DND-41 (cell line): ENCODE measurements at regions not wholly inside any gene's neighbourhood (a gene's known extent, or its start where the extent isn't known, plus 50 kb on each side); places are given as distances from the start of the nearest gene placed in this dataset.

Experiments
- ATAC-seq: fragments of 200-7000 bp; cut with Tn5 transposase; 3 replicates; pipeline ENCODE4 v1.9.1; 2021; ENCODE audit warnings: low read depth; ENCODE audit not compliant: insufficient read depth
- DNase-seq: peaks from one replicate; pipeline ENCODE4 v3.0.0-alpha.2; 2020
- H2AFZ ChIP-seq: 2 replicates; pipeline ENCODE4 v1.6.0; 2012; ENCODE audit warnings: low read depth, low read length
- H3K27ac ChIP-seq: 2 replicates; pipeline ENCODE4 v1.5.1; 2012; ENCODE audit warnings: low read length, inconsistent platforms
- H3K27me3 ChIP-seq: fragments of 200-600 bp; sonication (generic); 2 replicates; pipeline ENCODE4 v1.6.0; 2012; ENCODE audit warnings: low read length, mild to moderate bottlenecking, inconsistent platforms; ENCODE audit not compliant: insufficient read depth, poor library complexity
- H3K36me3 ChIP-seq: 2 replicates; pipeline ENCODE4 v1.5.1; 2012; ENCODE audit warnings: low read length, inconsistent platforms; ENCODE audit not compliant: insufficient read depth
- H3K4me1 ChIP-seq: 2 replicates; pipeline ENCODE4 v1.5.1; 2012; ENCODE audit warnings: mild to moderate bottlenecking, low read length; ENCODE audit not compliant: insufficient read depth
- H3K4me2 ChIP-seq: 2 replicates; pipeline ENCODE4 v1.6.0; 2012; ENCODE audit warnings: mild to moderate bottlenecking, moderate library complexity, low read length, inconsistent platforms; ENCODE audit not compliant: insufficient read depth
- H3K4me3 ChIP-seq, 2 experiments: fragments of 200-600 bp in 1 of 2; shearing (Covaris generic) in 1 of 2; 2 replicates each; pipeline ENCODE4 v1.5.1; 2012 to 2016; ENCODE audit warnings: inconsistent platforms in 2 of 2, low read length in 2 of 2, mild to moderate bottlenecking in 2 of 2, low read depth in 1 of 2, moderate library complexity in 1 of 2
- H3K79me2 ChIP-seq: 2 replicates; pipeline ENCODE4 v1.6.0; 2012; ENCODE audit warnings: low read length, inconsistent platforms; ENCODE audit not compliant: insufficient read depth
- H3K9ac ChIP-seq: 2 replicates; pipeline ENCODE4 v1.6.0; 2012; ENCODE audit warnings: low read depth, mild to moderate bottlenecking, inconsistent platforms, low read length, moderate library complexity
- H3K9me3 ChIP-seq: 2 replicates; pipeline ENCODE4 v1.5.1; 2012; ENCODE audit warnings: low read length, moderate library complexity, mild to moderate bottlenecking, inconsistent platforms; ENCODE audit not compliant: insufficient read depth, severe bottlenecking
- H4K20me1 ChIP-seq: 2 replicates; pipeline ENCODE4 v1.6.0; 2012; ENCODE audit warnings: low read length; ENCODE audit not compliant: insufficient read depth
- EZH2 ChIP-seq: IDR thresholded peaks from 3 replicates; pipeline ENCODE4 v1.6.1; 2012; ENCODE audit warnings: borderline replicate concordance, low read depth, mild to moderate bottlenecking, moderate library complexity, low read length, inconsistent platforms; ENCODE audit not compliant: severe bottlenecking
- TF ChIP-seq, protein P1 (sequence below): IDR thresholded peaks from 2 replicates; pipeline ENCODE4 v1.5.1; 2012; ENCODE audit warnings: borderline replicate concordance, low read length, moderate library complexity, mild to moderate bottlenecking; ENCODE audit not compliant: poor library complexity, severe bottlenecking; ENCODE audit errors: extremely low read depth

GRCh38 chr20:36091561-36092397, 62.8 kb upstream of the EPB41L1 start:
- Histone ChIP-seq H3K4me2 (no peak overlapping the region), H3K4me3 (no peak overlapping the region), H3K27ac (no peak overlapping the region), H2AFZ (no peak overlapping the region), H3K9me3 (no peaks in the 10 kb centered on the region), H3K9ac (no peak overlapping the region), H3K36me3 (no peaks in the 10 kb centered on the region), H3K4me1 (peaks cover 9% of the 10 kb centered on the region), H3K27me3 (peaks cover 36% of the 10 kb centered on the region), H4K20me1 (0 out of 2 replicates have a peak, but pooled peaks cover 9% of the 10 kb centered on the region), H3K79me2 (no peaks in the 10 kb centered on the region)
- TF ChIP-seq EZH2, result no peak
- TF ChIP-seq, protein P1, sequence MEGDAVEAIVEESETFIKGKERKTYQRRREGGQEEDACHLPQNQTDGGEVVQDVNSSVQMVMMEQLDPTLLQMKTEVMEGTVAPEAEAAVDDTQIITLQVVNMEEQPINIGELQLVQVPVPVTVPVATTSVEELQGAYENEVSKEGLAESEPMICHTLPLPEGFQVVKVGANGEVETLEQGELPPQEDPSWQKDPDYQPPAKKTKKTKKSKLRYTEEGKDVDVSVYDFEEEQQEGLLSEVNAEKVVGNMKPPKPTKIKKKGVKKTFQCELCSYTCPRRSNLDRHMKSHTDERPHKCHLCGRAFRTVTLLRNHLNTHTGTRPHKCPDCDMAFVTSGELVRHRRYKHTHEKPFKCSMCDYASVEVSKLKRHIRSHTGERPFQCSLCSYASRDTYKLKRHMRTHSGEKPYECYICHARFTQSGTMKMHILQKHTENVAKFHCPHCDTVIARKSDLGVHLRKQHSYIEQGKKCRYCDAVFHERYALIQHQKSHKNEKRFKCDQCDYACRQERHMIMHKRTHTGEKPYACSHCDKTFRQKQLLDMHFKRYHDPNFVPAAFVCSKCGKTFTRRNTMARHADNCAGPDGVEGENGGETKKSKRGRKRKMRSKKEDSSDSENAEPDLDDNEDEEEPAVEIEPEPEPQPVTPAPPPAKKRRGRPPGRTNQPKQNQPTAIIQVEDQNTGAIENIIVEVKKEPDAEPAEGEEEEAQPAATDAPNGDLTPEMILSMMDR, result no peak
- DNase-seq (no peak), ATAC-seq (no peak)

GRCh38 chr20:36092398-36093024, 62.0 kb upstream of the EPB41L1 start:
- TF ChIP-seq EZH2, result no peak
- TF ChIP-seq, protein P1, result no peak
- peaks cover 36% of the 10 kb centered on the region for H3K27me3 ChIP-seq
- H3K9ac ChIP-seq, result no peak overlapping the region
- H4K20me1 ChIP-seq, result 0 out of 2 replicates have a peak, but pooled peaks cover 9% of the 10 kb centered on the region
- ATAC-seq (peak; percentile 37; the same call in 1 of the 3 replicates), DNase-seq (no peak)
- no peaks in the 10 kb centered on the region for H3K79me2 ChIP-seq
- H3K4me1 ChIP-seq, result peaks cover 13% of the 10 kb centered on the region
- H3K9me3 ChIP-seq, result no peaks in the 10 kb centered on the region
- no peak overlapping the region for H2AFZ ChIP-seq
- peak overlapping the region; percentile 32; the same call in 1 of the 2 replicates for H3K4me2 ChIP-seq
- no peak overlapping the region for H3K27ac ChIP-seq
- no peak overlapping the region for H3K4me3 ChIP-seq
- no peaks in the 10 kb centered on the region for H3K36me3 ChIP-seq

DNA sequence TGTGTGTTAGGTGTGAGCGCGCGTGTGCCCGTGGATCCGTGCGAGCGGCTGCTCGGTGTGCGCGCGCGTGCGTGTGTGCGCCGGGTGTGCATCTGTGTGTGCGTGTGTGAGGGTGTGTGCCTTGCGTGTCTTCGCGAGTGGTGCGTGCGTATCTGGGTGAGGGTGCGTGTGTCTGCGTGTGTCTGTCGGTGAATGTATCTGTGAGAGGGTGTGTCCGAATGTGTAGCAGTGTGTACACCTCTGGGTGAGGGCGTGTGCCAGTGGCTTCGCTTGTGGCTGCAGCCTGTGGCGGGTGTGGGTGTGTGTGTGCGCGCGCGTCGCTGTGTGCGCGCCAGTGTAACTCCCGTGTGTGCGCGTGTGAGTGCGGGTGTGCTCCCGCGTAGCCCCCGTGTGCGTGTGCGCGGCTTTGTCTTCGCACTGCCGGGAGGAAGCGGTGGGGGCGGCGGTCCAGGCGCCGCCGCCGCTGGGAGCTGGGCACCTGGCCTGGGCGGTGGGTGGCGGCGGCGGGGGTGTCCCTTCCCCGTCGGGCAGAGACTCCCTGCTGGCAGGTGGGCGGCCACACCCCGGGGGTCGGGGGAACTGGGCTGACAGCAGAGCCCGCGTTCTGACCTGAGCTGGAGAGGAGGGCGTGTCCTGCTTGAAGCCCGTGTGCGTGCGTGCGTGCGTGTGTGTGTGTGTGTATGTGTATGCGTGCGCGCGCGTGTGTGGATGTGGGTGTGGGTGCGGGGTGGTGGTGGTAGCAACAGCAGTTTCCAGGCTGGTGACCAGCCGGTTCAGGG, 61.3 kb upstream of the EPB41L1 start:
- Histone ChIP-seq H3K4me1 (peaks cover 20% of the 10 kb centered on the region), H3K9ac (no peak overlapping the region), H3K36me3 (no peaks in the 10 kb centered on the region), H4K20me1 (0 out of 2 replicates have a peak, but pooled peaks cover 9% of the 10 kb centered on the region), H3K9me3 (no peaks in the 10 kb centered on the region), H3K4me2 (peak overlapping the region; percentile 32; the same call in 1 of the 2 replicates), H3K27me3 (peaks cover 36% of the 10 kb centered on the region), H3K27ac (no peak overlapping the region), H3K79me2 (no peaks in the 10 kb centered on the region), H2AFZ (no peak overlapping the region), H3K4me3 (no peak overlapping the region)
- ATAC-seq (peak; percentile 57; the same call in 2 of the 3 replicates), DNase-seq (peak; percentile 27)
- TF ChIP-seq, protein P1, result no peak
- peak; percentile 92 for TF ChIP-seq EZH2
